Osteoblast (primary cell): ENCODE measurements at regions not wholly inside any gene's neighbourhood (a gene's known extent, or its start where the extent isn't known, plus 50 kb on each side); places are given as distances from the start of the nearest gene placed in this dataset.

Experiments used
- DNase-seq: peaks from one replicate; pipeline ENCODE4 v3.0.0; 2011; ENCODE audit warnings: low spot score, mixed read lengths; ENCODE audit not compliant: insufficient read length; ENCODE audit errors: missing footprints
- H2AFZ ChIP-seq: 2 replicates; pipeline ENCODE4 v1.6.0; 2011; ENCODE audit warnings: mild to moderate bottlenecking, low read length
- H3K27ac ChIP-seq: 2 replicates; pipeline ENCODE4 v1.5.1; 2011; ENCODE audit warnings: mild to moderate bottlenecking, low read depth, low read length, moderate library complexity
- H3K27me3 ChIP-seq: 2 replicates; pipeline ENCODE4 v1.6.0; 2012; ENCODE audit warnings: mild to moderate bottlenecking, control low read depth, inconsistent platforms, low read length, moderate library complexity; ENCODE audit not compliant: insufficient read depth
- H3K36me3 ChIP-seq: 2 replicates; pipeline ENCODE4 v1.5.1; 2011; ENCODE audit warnings: mild to moderate bottlenecking, low read length, control low read depth, moderate library complexity; ENCODE audit not compliant: insufficient read depth
- H3K4me1 ChIP-seq: 2 replicates; pipeline ENCODE4 v1.5.1; 2011; ENCODE audit warnings: mild to moderate bottlenecking, low read length, control low read depth, moderate library complexity; ENCODE audit not compliant: insufficient read depth
- H3K4me2 ChIP-seq: 2 replicates; pipeline ENCODE4 v1.6.0; 2011; ENCODE audit warnings: mild to moderate bottlenecking, low read length; ENCODE audit not compliant: insufficient read depth
- H3K4me3 ChIP-seq: fragments of 200-600 bp; sonication (generic); 3 replicates; pipeline ENCODE4 v1.5.1; 2012; ENCODE audit warnings: mild to moderate bottlenecking, low read length, inconsistent platforms; ENCODE audit not compliant: insufficient read depth
- H3K79me2 ChIP-seq: 2 replicates; pipeline ENCODE4 v1.6.0; 2012; ENCODE audit warnings: mild to moderate bottlenecking, low read length, control low read depth, inconsistent platforms; ENCODE audit not compliant: insufficient read depth
- H3K9me3 ChIP-seq: 2 replicates; pipeline ENCODE4 v1.5.1; 2011; ENCODE audit warnings: low read depth, low read length, control low read depth
- H4K20me1 ChIP-seq: 2 replicates; pipeline ENCODE4 v1.6.0; 2012; ENCODE audit warnings: mild to moderate bottlenecking, low read length, control low read depth; ENCODE audit not compliant: insufficient read depth
- CTCF ChIP-seq: IDR thresholded peaks from 2 replicates; pipeline ENCODE4 v1.5.1; 2011; ENCODE audit warnings: mild to moderate bottlenecking, low read depth, low read length, moderate library complexity; ENCODE audit errors: extremely low read depth

DNA sequence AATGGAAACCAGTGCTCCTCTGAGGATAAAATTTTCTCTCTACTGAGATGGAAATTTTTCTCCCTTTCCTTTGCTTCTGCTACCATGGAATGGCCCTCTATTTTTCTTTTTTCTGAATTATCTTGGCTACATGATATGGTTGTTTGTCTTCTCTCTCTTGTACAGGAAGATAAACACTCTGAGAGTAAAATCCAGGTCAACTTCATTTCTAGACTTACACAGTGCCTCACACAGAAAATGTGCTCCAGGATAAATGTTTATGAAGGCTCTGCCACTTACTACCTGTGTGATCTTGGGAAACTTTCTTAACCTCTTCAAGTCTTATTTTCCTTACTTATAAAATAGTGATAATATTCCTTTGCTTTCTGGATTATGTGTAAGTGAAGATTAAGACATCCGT lies 153.9 kb downstream of the PRELID2 start:
- H3K79me2 ChIP-seq, result no peaks in the 10 kb centered on the region
- no peak overlapping the region for H3K27ac ChIP-seq
- H3K27me3 ChIP-seq, result no peaks in the 10 kb centered on the region
- no peak for DNase-seq
- TF ChIP-seq CTCF, result no peak
- H3K4me1 ChIP-seq, result no peaks in the 10 kb centered on the region
- H2AFZ ChIP-seq, result peak overlapping the region; percentile 52
- no peaks in the 10 kb centered on the region for H3K36me3 ChIP-seq
- H3K4me3 ChIP-seq, result no peak overlapping the region
- H3K4me2 ChIP-seq, result peak overlapping the region; percentile 44
- no peaks in the 10 kb centered on the region for H4K20me1 ChIP-seq
- no peaks in the 10 kb centered on the region for H3K9me3 ChIP-seq

- no peaks in the 10 kb centered on the region for H3K9me3 ChIP-seq
- DNase-seq, result no peak
- no peaks in the 10 kb centered on the region for H3K27me3 ChIP-seq
- no peaks in the 10 kb centered on the region for H3K4me1 ChIP-seq
- H3K27ac ChIP-seq, result no peak overlapping the region
- no peak overlapping the region for H3K4me3 ChIP-seq
- H3K36me3 ChIP-seq, result no peaks in the 10 kb centered on the region
- H2AFZ ChIP-seq, result peak overlapping the region; percentile 52
- no peak for TF ChIP-seq CTCF
- H3K4me2 ChIP-seq, result peak overlapping the region; percentile 44
- H3K79me2 ChIP-seq, result no peaks in the 10 kb centered on the region
- no peaks in the 10 kb centered on the region for H4K20me1 ChIP-seq
Measured at GRCh38 chr5:145680767-145681166, 154.4 kb downstream of the PRELID2 start.

GRCh38 chr5:145680169-145680568 lies 155.0 kb downstream of the PRELID2 start:
- Histone ChIP-seq H3K27ac (no peak overlapping the region), H3K79me2 (no peaks in the 10 kb centered on the region), H3K36me3 (no peaks in the 10 kb centered on the region), H3K27me3 (no peaks in the 10 kb centered on the region), H2AFZ (no peak overlapping the region), H3K4me2 (no peak overlapping the region), H3K4me3 (no peak overlapping the region), H3K9me3 (no peaks in the 10 kb centered on the region), H4K20me1 (no peaks in the 10 kb centered on the region), H3K4me1 (no peaks in the 10 kb centered on the region)
- TF ChIP-seq CTCF, result peak; percentile 22
- no peak for DNase-seq

DNA sequence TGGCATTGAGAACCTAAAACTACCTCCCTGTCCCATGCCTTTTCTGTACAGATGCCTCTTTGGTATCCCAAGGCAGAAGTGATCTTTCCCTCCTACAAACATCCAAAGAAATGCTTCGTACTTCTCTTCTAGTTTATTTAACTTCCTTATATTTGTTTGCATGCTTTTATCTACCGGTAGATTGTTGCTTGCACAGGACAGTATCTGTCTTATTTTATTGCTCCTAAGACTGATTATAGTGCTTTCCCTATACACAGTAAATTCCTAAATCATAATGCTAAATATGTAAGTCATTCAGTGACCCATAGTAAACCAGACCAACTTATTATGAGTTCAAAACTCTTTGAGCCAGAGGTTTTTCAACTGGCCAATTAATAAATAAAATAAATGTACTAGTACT lies 156.9 kb downstream of the PRELID2 start:
- Histone ChIP-seq H3K27ac (no peak overlapping the region), H3K9me3 (no peaks in the 10 kb centered on the region), H3K79me2 (no peaks in the 10 kb centered on the region), H3K4me3 (no peak overlapping the region), H2AFZ (peak overlapping the region; percentile 20), H3K27me3 (no peaks in the 10 kb centered on the region), H3K4me2 (no peak overlapping the region), H4K20me1 (no peaks in the 10 kb centered on the region), H3K36me3 (no peaks in the 10 kb centered on the region), H3K4me1 (no peaks in the 10 kb centered on the region)
- no peak for TF ChIP-seq CTCF
- DNase-seq, result peak; percentile 25
